Upper lobe of left lung (tissue), 4 donors: ENCODE measurements at regions not wholly inside any gene's neighbourhood (a gene's known extent, or its start where the extent isn't known, plus 50 kb on each side); places are given as distances from the start of the nearest gene placed in this dataset.

ENCODE experiments used
- CTCF ChIP-seq, 6 experiments: fragments of 450-650 bp in 4 of 6; fragments of 200-600 bp in 2 of 6; sonication (generic) in 2 of 6; IDR thresholded peaks; one replicate each; pipeline ENCODE4 v1.5.1; 2016 to 2019; ENCODE audit warnings: antibody characterized with exemption in 6 of 6
- POLR2A ChIP-seq, 4 donors: fragments of 450-650 bp; IDR thresholded peaks; one replicate each; pipeline ENCODE4 v1.5.1; 2016 to 2017; ENCODE audit warnings: antibody characterized with exemption in 4 of 4, mild to moderate bottlenecking in 2 of 4

- TF ChIP-seq CTCF (IDR thresholded peaks at IDR 0.05) (no peak), POLR2A (IDR thresholded peaks at IDR 0.05) (no peak)
Observed at GRCh38 chr12:23132357-23132756, 507.4 kb downstream of the ETNK1 start.
